ENCODE measurements at regions not wholly inside any gene's neighbourhood (a gene's known extent, or its start where the extent isn't known, plus 50 kb on each side); places are given as distances from the start of the nearest gene placed in this dataset.

- no peak for DNase-seq (ENCODE audit: low read depth)
Observed at GRCh38 chr1:23615423-23615822, 56.1 kb upstream of the ID3 start.

GRCh38 chr1:23614032-23614660 is 54.8 kb upstream of the ID3 start:
- DNase-seq (ENCODE audit: low read depth): no peak

GRCh38 chr1:23613191-23614031 is 54.1 kb upstream of the ID3 start:
- no peak for DNase-seq (ENCODE audit: low read depth)

- DNase-seq (ENCODE audit: low read depth): no peak
Observed at GRCh38 chr1:23611601-23612327, 52.5 kb upstream of the ID3 start.

GRCh38 chr1:23610677-23611076 is 51.4 kb upstream of the ID3 start:
- no peak for DNase-seq (ENCODE audit: low read depth)

GRCh38 chr1:23609971-23610370 is 50.7 kb upstream of the ID3 start:
- DNase-seq (ENCODE audit: low read depth): no peak
